Breast epithelium (tissue), 3 donors: ENCODE measurements at regions not wholly inside any gene's neighbourhood (a gene's known extent, or its start where the extent isn't known, plus 50 kb on each side); places are given as distances from the start of the nearest gene placed in this dataset.

Source experiments
- CTCF ChIP-seq, 3 donors: fragments of 450-650 bp; IDR thresholded peaks; one replicate each; pipeline ENCODE4 v1.5.1; 2016 to 2017; ENCODE audit warnings: antibody characterized with exemption in 3 of 3, mild to moderate bottlenecking in 3 of 3, moderate library complexity in 3 of 3
- POLR2A ChIP-seq: fragments of 450-650 bp; IDR thresholded peaks from one replicate; pipeline ENCODE4 v1.6.1; 2016; ENCODE audit warnings: antibody characterized with exemption, mild to moderate bottlenecking, moderate library complexity
- POLR2AphosphoS5 ChIP-seq, 3 donors: sonication (generic); formaldehyde crosslinking; IDR thresholded peaks; one replicate each; pipeline ENCODE4 v1.6.1; 2017; ENCODE audit warnings: antibody characterized with exemption in 3 of 3

DNA sequence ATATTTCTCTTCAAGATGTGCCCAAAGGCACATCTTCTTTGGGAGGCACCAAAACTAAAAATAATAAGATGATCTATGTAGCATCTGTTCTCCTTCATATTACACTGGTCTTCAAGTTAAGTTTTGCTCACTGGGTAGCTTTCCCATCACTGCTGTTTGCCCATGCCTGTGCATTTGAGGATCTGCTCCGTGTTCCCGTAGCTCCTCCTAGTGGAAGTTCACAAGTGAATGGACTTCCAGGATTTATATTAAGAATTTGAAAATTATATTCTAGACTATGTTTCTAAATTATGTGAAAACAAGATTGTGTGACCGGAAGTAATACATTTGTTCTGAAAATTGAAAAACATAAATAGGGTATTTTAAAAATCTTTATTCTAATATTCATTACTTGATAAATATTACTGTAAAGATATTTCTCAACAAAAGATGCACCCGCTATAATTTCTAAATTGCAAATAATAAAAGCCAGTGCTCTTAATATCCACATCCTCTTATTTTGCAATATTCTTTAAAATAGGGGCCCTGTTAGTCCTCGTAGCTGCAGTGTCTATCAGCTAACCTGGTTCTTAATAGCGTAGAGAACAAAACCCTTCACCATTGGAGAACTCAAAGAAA lies 147.7 kb downstream of the RBM46 start:
- TF ChIP-seq CTCF (IDR thresholded peaks at IDR 0.05) (no peak), POLR2A (no peak), POLR2AphosphoS5 (IDR thresholded peaks at IDR 0.05) (no peak)
